ENCODE measurements at regions not wholly inside any gene's neighbourhood (a gene's known extent, or its start where the extent isn't known, plus 50 kb on each side); places are given as distances from the start of the nearest gene placed in this dataset.

DNA sequence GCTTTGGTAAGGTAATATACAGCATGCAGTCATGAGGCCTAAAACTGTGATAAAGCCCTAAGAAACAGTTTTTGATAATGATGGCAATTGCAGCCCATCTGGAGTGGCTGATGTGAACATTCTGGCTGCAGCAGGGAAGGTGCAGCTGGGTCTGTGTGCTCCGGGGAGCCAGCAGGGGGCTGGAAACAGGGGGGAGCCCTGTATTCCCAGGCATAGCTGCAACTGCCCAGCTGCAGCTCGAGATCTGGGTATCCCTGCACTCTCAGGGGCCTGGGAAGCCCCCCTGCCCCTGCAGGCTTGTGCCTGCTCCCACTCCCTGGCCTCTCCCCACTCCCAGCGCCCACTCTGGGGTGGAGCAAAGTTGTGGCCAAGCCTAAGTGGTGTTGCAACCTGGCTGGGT lies 95.6 kb downstream of the RRAGB start:
- TF ChIP-seq, protein P1, sequence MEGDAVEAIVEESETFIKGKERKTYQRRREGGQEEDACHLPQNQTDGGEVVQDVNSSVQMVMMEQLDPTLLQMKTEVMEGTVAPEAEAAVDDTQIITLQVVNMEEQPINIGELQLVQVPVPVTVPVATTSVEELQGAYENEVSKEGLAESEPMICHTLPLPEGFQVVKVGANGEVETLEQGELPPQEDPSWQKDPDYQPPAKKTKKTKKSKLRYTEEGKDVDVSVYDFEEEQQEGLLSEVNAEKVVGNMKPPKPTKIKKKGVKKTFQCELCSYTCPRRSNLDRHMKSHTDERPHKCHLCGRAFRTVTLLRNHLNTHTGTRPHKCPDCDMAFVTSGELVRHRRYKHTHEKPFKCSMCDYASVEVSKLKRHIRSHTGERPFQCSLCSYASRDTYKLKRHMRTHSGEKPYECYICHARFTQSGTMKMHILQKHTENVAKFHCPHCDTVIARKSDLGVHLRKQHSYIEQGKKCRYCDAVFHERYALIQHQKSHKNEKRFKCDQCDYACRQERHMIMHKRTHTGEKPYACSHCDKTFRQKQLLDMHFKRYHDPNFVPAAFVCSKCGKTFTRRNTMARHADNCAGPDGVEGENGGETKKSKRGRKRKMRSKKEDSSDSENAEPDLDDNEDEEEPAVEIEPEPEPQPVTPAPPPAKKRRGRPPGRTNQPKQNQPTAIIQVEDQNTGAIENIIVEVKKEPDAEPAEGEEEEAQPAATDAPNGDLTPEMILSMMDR (IDR thresholded peaks at IDR 0.05) = no peak
- intact Hi-C loops (cut with DNase I) = no loop called here
- Histone ChIP-seq H3K27me3 (ENCODE audit: low read depth) (no peaks in the 10 kb centered on the region), H3K9me3 (no peaks in the 10 kb centered on the region), H3K4me3 (no peak overlapping the region), H3K36me3 (no peaks in the 10 kb centered on the region), H3K27ac (no peak overlapping the region), H3K4me1 (no peaks in the 10 kb centered on the region)
- DNase-seq (no peak), ATAC-seq (no peak)

DNA sequence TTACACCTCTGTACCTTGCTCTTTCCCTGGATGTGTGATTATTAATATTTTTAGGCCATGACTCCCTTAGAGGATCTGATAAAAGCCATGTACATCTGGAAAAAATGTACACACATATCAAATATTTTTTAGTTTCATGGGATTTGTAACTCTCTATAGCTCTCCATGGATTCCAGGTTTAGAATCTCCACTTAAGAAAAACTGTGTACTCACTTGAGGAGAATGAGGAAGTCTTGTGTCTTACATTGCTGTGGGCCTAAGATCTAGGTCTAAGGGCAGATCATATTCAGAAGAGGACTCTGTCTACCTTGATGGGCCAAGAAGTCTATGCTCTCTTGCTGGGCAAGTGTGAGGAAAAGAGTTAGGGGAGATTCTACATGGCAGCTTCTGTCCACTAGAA lies 98.0 kb downstream of the RRAGB start:
- TF ChIP-seq, protein P1 (IDR thresholded peaks at IDR 0.05) = no peak
- Histone ChIP-seq H3K4me3 (no peak overlapping the region), H3K4me1 (no peaks in the 10 kb centered on the region), H3K36me3 (no peaks in the 10 kb centered on the region), H3K27me3 (ENCODE audit: low read depth) (no peaks in the 10 kb centered on the region), H3K9me3 (no peaks in the 10 kb centered on the region), H3K27ac (no peak overlapping the region)
- ATAC-seq (no peak), DNase-seq (no peak)
- intact Hi-C loops (cut with DNase I) = no loop called here

DNA sequence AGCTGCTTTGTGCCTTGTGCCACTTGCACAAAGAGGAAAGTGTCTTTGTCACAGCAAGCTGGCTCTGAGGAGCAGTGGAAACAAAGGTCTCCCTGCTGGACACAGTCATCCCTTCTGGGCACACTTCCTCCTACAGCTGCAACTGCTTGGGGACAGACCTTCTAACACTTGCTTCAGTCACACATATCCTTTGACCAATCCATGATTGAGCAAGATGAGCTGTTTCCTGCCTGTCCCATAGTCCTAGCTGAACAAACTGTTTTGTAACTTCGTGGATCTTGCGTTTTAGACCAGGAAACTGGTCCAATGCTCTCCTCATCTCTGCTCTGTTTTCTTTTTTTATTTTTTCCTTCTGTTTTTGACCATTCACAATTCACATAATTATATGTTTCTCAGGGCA lies 98.5 kb downstream of the RRAGB start:
- intact Hi-C loops (cut with DNase I) = no loop called here
- no peak for ATAC-seq
- DNase-seq = no peak
- TF ChIP-seq, protein P1 (IDR thresholded peaks at IDR 0.05) = no peak
- Histone ChIP-seq H3K27me3 (ENCODE audit: low read depth) (no peaks in the 10 kb centered on the region), H3K27ac (no peak overlapping the region), H3K4me1 (no peaks in the 10 kb centered on the region), H3K36me3 (no peaks in the 10 kb centered on the region), H3K9me3 (no peaks in the 10 kb centered on the region), H3K4me3 (no peak overlapping the region)

DNA sequence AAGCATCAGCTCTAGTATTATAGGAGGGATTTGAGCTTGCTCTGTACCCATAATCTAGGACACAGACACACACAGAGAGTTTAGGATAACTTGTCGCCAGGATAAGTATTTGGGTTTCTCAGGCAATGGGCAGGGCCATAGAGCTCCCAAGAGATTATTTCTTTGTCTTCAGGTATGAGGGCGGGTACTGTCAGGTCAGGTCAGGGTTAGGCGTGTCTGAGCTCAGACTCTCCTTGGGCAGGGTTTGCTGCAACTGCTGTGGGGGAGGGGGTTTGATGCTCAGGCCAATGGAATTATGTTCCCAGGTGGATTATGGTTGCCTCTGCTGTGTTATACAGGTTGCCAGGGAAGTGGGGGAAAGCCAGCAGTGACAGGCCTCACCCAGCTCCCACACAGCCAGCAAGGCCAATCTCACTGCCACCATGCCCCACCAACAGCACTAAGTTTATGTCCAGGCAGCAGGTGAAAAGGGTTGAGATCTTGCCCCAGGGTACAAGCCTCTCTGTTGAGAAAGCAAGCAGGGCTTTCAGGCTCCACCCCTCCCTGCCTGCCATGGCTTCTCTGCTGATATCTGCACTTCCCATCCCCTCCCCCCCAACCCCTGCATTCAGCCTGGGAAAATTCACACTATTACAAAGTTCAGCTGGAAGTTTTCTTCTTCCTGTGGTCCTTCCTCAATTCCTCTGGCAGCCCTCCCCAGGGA lies 101.3 kb downstream of the RRAGB start:
- Histone ChIP-seq H3K36me3 (no peaks in the 10 kb centered on the region), H3K4me3 (no peak overlapping the region), H3K9me3 (no peaks in the 10 kb centered on the region), H3K4me1 (no peaks in the 10 kb centered on the region), H3K27me3 (ENCODE audit: low read depth) (no peaks in the 10 kb centered on the region), H3K27ac (no peak overlapping the region)
- intact Hi-C loops (cut with DNase I) = no loop called here
- ATAC-seq (no peak), DNase-seq (no peak)
- TF ChIP-seq, protein P1 (IDR thresholded peaks at IDR 0.05) = no peak

DNA sequence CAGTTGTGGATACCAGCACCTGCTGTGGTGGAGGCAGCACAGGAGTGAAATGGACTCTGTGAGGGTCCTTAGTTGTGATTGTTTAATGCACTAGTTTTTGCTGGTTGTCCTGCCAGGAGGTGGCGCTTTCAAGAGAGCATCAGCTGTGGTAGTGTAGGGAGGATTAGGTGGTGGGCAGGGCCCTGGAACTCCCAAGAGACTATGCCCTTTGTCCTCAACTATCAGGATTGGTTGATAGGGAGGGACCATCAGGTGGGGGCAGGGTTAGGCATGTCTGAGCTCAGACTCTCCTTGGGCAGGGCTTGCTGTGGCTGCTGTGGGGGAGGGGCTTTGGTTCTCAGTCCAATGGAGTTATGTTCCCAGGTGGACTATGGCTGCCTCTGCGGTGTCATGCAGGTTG lies 121.9 kb downstream of the RRAGB start:
- intact Hi-C loops (cut with DNase I) = no loop called here

More for the DNA sequence above, 121.9 kb downstream of the RRAGB start:
- no peak overlapping the region for H3K27ac ChIP-seq
- DNase-seq = no peak
- no peaks in the 10 kb centered on the region for H3K27me3 ChIP-seq (ENCODE audit: low read depth)
- TF ChIP-seq, protein P1 (IDR thresholded peaks at IDR 0.05) = no peak
- H3K4me1 ChIP-seq = no peaks in the 10 kb centered on the region
- ATAC-seq = no peak
- H3K36me3 ChIP-seq = no peaks in the 10 kb centered on the region
- H3K9me3 ChIP-seq = no peaks in the 10 kb centered on the region
- H3K4me3 ChIP-seq = no peak overlapping the region
